RWPE2 (cell line): ENCODE measurements at regions not wholly inside any gene's neighbourhood (a gene's known extent, or its start where the extent isn't known, plus 50 kb on each side); places are given as distances from the start of the nearest gene placed in this dataset.

ENCODE experiments used
- ATAC-seq: fragments of 200-7000 bp; cut with Tn5 transposase; 3 replicates; pipeline ENCODE4 v1.9.1; 2021; ENCODE audit warnings: low read depth
- DNase-seq: peaks from one replicate; pipeline ENCODE4 v3.0.0-alpha.2; 2020; ENCODE audit warnings: low spot score
- H3K27ac ChIP-seq: fragments of 450-650 bp; 2 replicates; pipeline ENCODE4 v1.5.1; 2017; ENCODE audit warnings: mild to moderate bottlenecking; ENCODE audit not compliant: poor library complexity, severe bottlenecking
- H3K27me3 ChIP-seq: fragments of 250-450 bp; sonication (Bioruptor Pico); 2 replicates; pipeline ENCODE4 v1.5.1; 2021; ENCODE audit warnings: mild to moderate bottlenecking, moderate library complexity; ENCODE audit not compliant: insufficient read depth, poor library complexity, severe bottlenecking
- H3K36me3 ChIP-seq: fragments of 250-450 bp; sonication (Bioruptor Pico); 2 replicates; pipeline ENCODE4 v1.5.1; 2020; ENCODE audit warnings: low read depth, mild to moderate bottlenecking, moderate library complexity
- H3K4me1 ChIP-seq: fragments of 250-450 bp; sonication (Bioruptor Pico); 2 replicates; pipeline ENCODE4 v1.5.1; 2021; ENCODE audit warnings: mild to moderate bottlenecking, moderate library complexity; ENCODE audit not compliant: insufficient read depth, poor library complexity, severe bottlenecking
- H3K4me3 ChIP-seq: fragments of 250-450 bp; sonication (Bioruptor Pico); 2 replicates; pipeline ENCODE4 v1.5.1; 2021; ENCODE audit warnings: mild to moderate bottlenecking, moderate library complexity; ENCODE audit not compliant: severe bottlenecking
- H3K9me3 ChIP-seq: fragments of 250-450 bp; sonication (Bioruptor Pico); 2 replicates; pipeline ENCODE4 v1.5.1; 2021; ENCODE audit warnings: mild to moderate bottlenecking, moderate library complexity; ENCODE audit not compliant: severe bottlenecking
- CTCF ChIP-seq: fragments of 450-650 bp; IDR thresholded peaks from one replicate; pipeline ENCODE4 v1.5.1; 2017; ENCODE audit warnings: mild to moderate bottlenecking, moderate library complexity; ENCODE audit not compliant: poor library complexity, severe bottlenecking

DNA sequence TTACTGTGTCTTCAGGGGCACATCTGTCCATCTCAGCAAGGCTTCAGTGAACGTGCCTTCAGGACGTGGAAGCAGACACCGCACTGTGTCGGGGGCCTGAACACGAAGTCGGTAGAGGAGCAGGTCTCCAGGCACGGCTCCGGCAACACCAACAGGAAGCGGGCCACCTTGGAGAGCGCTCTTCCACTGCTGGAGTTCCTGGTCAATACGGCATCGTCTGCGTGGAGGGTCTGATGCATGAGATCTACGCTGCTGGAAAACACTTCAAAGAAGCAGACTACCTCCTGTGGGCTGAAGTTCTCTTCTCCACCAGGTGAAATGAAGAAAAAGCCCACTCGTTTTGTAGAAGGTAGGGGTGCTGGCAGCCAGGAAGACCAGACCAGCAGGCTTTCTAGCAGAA, 69.3 kb upstream of the SLCO4A1 start:
- peaks cover 81% of the 10 kb centered on the region for H3K27me3 ChIP-seq
- no peak for TF ChIP-seq CTCF
- no peak overlapping the region for H3K4me3 ChIP-seq
- ATAC-seq (no peak), DNase-seq (no peak)
- no peaks in the 10 kb centered on the region for H3K36me3 ChIP-seq
- H3K9me3 ChIP-seq, result no peaks in the 10 kb centered on the region
- H3K27ac ChIP-seq, result no peak overlapping the region
- H3K4me1 ChIP-seq, result no peaks in the 10 kb centered on the region

- Histone ChIP-seq H3K27me3 (peaks cover 84% of the 10 kb centered on the region), H3K4me1 (no peaks in the 10 kb centered on the region), H3K36me3 (no peaks in the 10 kb centered on the region), H3K4me3 (no peak overlapping the region), H3K9me3 (no peaks in the 10 kb centered on the region), H3K27ac (no peak overlapping the region)
- no peak for DNase-seq
- ATAC-seq, result no peak
- no peak for TF ChIP-seq CTCF
Measured at GRCh38 chr20:62573817-62574216, 68.5 kb upstream of the SLCO4A1 start.

- H3K4me1 ChIP-seq, result no peaks in the 10 kb centered on the region
- no peak for ATAC-seq
Measured at GRCh38 chr20:62574230-62574993, 67.9 kb upstream of the SLCO4A1 start.

DNA sequence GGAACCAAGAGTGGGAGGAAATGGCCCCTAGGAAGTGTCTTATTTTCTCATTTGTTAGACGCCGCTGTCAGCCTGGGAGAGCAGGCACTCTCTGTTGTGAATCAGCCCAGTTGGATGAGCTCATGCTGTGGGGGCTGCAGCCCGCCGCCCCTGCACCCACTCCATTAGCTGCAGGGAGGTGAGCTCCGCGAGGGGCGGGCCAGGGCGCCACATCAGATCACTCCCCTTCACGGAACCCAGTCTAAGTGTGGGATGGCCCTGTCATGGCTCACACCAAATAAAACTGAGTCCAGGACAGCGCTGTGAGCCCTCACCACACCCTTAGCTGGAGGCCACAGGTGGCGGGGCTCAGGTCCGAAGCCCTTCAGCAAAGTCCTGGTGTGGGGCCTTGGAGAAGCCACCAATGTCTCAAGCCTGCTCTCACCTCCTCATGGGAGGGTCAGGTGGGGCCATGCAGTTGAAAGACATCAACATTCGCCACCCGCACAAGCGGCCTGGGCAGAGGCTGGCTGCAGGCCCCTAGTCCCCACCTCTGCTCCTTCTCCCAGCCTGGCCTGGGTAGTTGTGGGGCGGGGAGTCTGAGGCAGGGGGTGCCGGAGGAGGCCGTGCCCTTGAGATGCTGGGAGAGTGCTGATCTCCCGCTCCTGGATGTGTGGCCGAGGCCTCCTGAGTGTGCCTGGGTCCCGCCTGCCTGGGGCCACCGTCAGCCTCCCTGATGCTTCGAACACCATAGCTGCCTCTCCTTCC, 66.2 kb upstream of the SLCO4A1 start:
- no peaks in the 10 kb centered on the region for H3K36me3 ChIP-seq
- H3K4me1 ChIP-seq, result no peaks in the 10 kb centered on the region
- no peak overlapping the region for H3K4me3 ChIP-seq
- no peaks in the 10 kb centered on the region for H3K9me3 ChIP-seq
- peaks cover 86% of the 10 kb centered on the region for H3K27me3 ChIP-seq
- H3K27ac ChIP-seq, result no peak overlapping the region
- ATAC-seq (no peak), DNase-seq (no peak)
- TF ChIP-seq CTCF, result no peak

More at GRCh38 chr20:62574230-62574993, 67.9 kb upstream of the SLCO4A1 start:
- Histone ChIP-seq H3K27me3 (peaks cover 80% of the 10 kb centered on the region), H3K4me3 (no peak overlapping the region), H3K36me3 (no peaks in the 10 kb centered on the region), H3K9me3 (no peaks in the 10 kb centered on the region), H3K27ac (no peak overlapping the region)
- no peak for TF ChIP-seq CTCF
- no peak for DNase-seq
